HG03457 (cell line): ENCODE measurements at regions not wholly inside any gene's neighbourhood (a gene's known extent, or its start where the extent isn't known, plus 50 kb on each side); places are given as distances from the start of the nearest gene placed in this dataset.

Experiments used
- ATAC-seq: cut with Tn5 transposase; IDR thresholded peaks from one replicate; pipeline ENCODE4 v1.9.1; 2021; ENCODE audit warnings: moderate number of reproducible peaks; ENCODE audit not compliant: unreplicated experiment

GRCh38 chr3:106573605-106574004 lies 704.8 kb upstream of the CBLB start:
- ATAC-seq: no peak

- ATAC-seq: no peak
Measured at GRCh38 chr3:106575029-106575428, 706.2 kb upstream of the CBLB start.

GRCh38 chr3:106577241-106577640 lies 708.4 kb upstream of the CBLB start:
- ATAC-seq: no peak

- ATAC-seq: no peak
Measured at GRCh38 chr3:106578911-106579310, 710.1 kb upstream of the CBLB start.

- no peak for ATAC-seq
Measured at GRCh38 chr3:106582151-106582550, 713.3 kb upstream of the CBLB start.

- no peak for ATAC-seq
Measured at GRCh38 chr3:106587551-106587950, 718.7 kb upstream of the CBLB start.

- ATAC-seq: no peak
Measured at GRCh38 chr3:106588739-106589138, 719.9 kb upstream of the CBLB start.

- ATAC-seq: no peak
Measured at GRCh38 chr3:106589311-106589942, 720.6 kb upstream of the CBLB start.

- ATAC-seq: no peak
Measured at GRCh38 chr3:106590216-106590615, 721.4 kb upstream of the CBLB start.

GRCh38 chr3:106593381-106593780 lies 724.6 kb upstream of the CBLB start:
- no peak for ATAC-seq

- ATAC-seq: no peak
Measured at GRCh38 chr3:106609666-106610301, 741.0 kb upstream of the CBLB start.

GRCh38 chr3:106610362-106610959 lies 741.6 kb upstream of the CBLB start:
- ATAC-seq: no peak

GRCh38 chr3:106611116-106611515 lies 742.3 kb upstream of the CBLB start:
- no peak for ATAC-seq

- ATAC-seq: no peak
Measured at GRCh38 chr3:106611841-106612240, 743.0 kb upstream of the CBLB start.

GRCh38 chr3:106616556-106616955 lies 747.7 kb upstream of the CBLB start:
- ATAC-seq: no peak

- no peak for ATAC-seq
Measured at GRCh38 chr3:106617276-106617675, 748.5 kb upstream of the CBLB start.

GRCh38 chr3:106620646-106621045 lies 751.8 kb upstream of the CBLB start:
- no peak for ATAC-seq

GRCh38 chr3:106624154-106624553 lies 753.1 kb upstream of the CCDC54 start:
- ATAC-seq: no peak

- ATAC-seq: no peak
Measured at GRCh38 chr3:106628407-106628806, 748.8 kb upstream of the CCDC54 start.

GRCh38 chr3:106629215-106629832 lies 747.9 kb upstream of the CCDC54 start:
- ATAC-seq: no peak

- ATAC-seq: no peak
Measured at GRCh38 chr3:106631373-106632108, 745.7 kb upstream of the CCDC54 start.
